ENCODE measurements at regions not wholly inside any gene's neighbourhood (a gene's known extent, or its start where the extent isn't known, plus 50 kb on each side); places are given as distances from the start of the nearest gene placed in this dataset.

DNA sequence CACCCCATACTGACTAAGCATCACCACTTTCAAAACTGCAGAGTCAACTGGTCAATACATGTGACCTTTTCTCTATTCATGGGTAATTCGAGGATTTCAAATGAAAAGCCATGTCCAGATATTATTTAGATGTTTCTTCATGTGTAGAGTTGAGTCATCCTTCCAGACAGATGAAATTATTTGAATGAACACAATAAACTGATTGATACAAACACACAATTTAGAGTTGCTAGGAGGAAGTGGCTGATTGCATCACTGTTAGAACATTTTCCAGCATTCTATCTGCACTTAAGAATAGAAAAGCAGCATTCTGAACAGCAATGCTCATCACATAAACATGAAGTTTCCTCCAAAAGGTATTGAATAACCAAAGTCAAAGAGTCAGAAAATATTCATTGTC is 273.5 kb upstream of the SOX5 start:
- intact Hi-C loops (cut with DNase I), result no loop called here
- ATAC-seq, result no peak
- Histone ChIP-seq H3K4me1 (ENCODE audit: control insufficient read depth, insufficient read depth, low read length) (no peaks in the 10 kb centered on the region), H3K27me3 (ENCODE audit: control insufficient read depth, insufficient read depth) (no peaks in the 10 kb centered on the region), H3K4me3 (ENCODE audit: low read length) (no peak overlapping the region), H3K9me3 (ENCODE audit: control insufficient read depth, low read length) (no peaks in the 10 kb centered on the region), H3K27ac (ENCODE audit: low read length) (no peak overlapping the region)
- WGBS, result 75% methylated on average over 1 of the region's 1 CpG
- DNase-seq, result no peak

DNA sequence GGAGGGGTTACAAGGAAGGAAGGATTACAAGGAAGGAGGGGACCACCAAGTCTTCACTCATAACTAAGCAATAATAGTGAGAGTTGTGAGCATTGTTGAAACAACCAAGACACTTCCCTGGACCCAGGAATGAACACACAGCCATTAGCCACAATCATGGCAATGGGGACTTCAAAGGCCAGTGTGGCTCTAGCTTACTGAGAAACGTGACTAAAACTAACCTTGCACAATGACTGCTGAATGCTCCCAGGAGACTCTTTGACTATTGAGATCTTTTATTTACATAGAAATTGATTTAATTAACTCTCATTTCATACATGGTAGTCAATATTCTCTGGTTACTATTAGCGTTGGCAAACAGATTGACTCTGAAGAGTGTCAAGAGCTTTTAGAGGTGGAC is 263.0 kb upstream of the SOX5 start:
- WGBS, result 84% methylated on average over 2 of the region's 2 CpGs
- intact Hi-C loops (cut with DNase I), result no loop called here

DNA sequence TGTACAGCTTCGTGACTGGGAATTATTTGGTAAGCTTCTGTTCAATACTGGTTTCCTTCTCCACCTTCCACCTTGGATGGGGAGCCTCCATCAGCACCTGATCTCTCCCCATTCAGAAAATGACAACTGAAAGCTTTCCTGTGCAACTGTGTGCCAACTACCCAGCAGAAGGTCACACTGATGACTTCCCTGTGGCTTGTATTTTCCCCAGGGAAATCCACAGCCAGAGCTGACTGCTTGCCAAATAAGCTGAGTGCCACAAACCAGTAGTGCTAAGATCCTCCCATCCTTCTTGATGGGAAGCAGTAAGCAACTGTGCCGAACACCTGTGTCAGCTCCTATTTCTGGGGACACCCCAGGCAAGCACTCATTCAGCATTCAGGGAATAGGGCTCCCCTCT is 257.2 kb upstream of the SOX5 start:
- 60% methylated on average over 2 of the region's 2 CpGs for WGBS
- DNase-seq, result peak in 1 of 3 donors; percentile 41
- Histone ChIP-seq H3K4me3 (ENCODE audit: low read length) (no peak overlapping the region), H3K9me3 (ENCODE audit: control insufficient read depth, low read length) (no peaks in the 10 kb centered on the region), H3K27ac (ENCODE audit: low read length) (no peak overlapping the region), H3K27me3 (ENCODE audit: control insufficient read depth, insufficient read depth) (no peaks in the 10 kb centered on the region), H3K4me1 (ENCODE audit: control insufficient read depth, insufficient read depth, low read length) (no peaks in the 10 kb centered on the region)
- intact Hi-C loops (cut with DNase I), result no loop called here
- ATAC-seq, result no peak

More for the DNA sequence above, 263.0 kb upstream of the SOX5 start:
- H3K27ac ChIP-seq (ENCODE audit: low read length), result no peak overlapping the region
- no peaks in the 10 kb centered on the region for H3K4me1 ChIP-seq (ENCODE audit: control insufficient read depth, insufficient read depth, low read length)
- ATAC-seq (no peak), DNase-seq (no peak)
- no peak overlapping the region for H3K4me3 ChIP-seq (ENCODE audit: low read length)
- H3K9me3 ChIP-seq (ENCODE audit: control insufficient read depth, low read length), result no peaks in the 10 kb centered on the region
- no peaks in the 10 kb centered on the region for H3K27me3 ChIP-seq (ENCODE audit: control insufficient read depth, insufficient read depth)

DNA sequence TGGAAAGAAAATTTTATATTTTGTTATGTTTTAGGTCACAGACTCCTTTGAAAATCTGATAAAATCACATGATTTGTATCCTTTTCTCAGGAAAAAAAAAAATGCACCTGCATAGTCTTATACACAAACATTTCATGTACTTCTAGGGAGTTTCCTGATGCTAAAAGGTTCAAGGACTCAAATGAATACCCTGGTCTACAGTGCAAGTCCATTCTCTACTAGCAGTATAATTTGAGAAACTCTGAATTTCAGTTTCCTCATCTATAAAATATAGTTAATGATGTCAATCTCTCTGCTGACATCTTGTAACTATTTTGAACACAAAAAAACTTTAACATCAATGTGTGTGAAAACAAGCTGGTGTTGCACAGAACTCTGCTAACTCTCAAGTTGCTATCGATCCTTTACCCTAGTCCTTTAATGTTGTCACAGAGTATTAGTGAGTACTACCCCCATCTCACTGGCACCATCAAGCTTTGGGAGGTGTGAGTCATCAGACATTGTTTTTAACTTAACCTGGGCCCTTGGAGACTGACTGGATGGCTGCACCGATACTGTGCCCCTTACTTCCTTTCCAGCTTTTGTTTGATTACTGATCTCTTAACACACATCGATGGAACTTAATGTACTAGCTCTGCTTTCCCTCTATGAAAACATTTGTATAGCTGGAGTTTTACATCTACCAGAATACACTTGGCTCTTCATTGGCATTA is 251.9 kb upstream of the SOX5 start:
- Histone ChIP-seq H3K4me3 (ENCODE audit: low read length) (no peak overlapping the region), H3K4me1 (ENCODE audit: control insufficient read depth, insufficient read depth, low read length) (peaks cover 1% of the 10 kb centered on the region), H3K9me3 (ENCODE audit: control insufficient read depth, low read length) (no peaks in the 10 kb centered on the region), H3K27ac (ENCODE audit: low read length) (no peak overlapping the region), H3K27me3 (ENCODE audit: control insufficient read depth, insufficient read depth) (no peaks in the 10 kb centered on the region)
- intact Hi-C loops (cut with DNase I), result no loop called here
- DNase-seq (no peak), ATAC-seq (no peak)
- 77% methylated on average over 3 of the region's 3 CpGs for WGBS

GRCh38 chr12:24200010-24200409 is 250.5 kb upstream of the SOX5 start:
- no peak for ATAC-seq
- intact Hi-C loops (cut with DNase I), result no loop called here
- no peak for DNase-seq
- Histone ChIP-seq H3K4me3 (ENCODE audit: low read length) (no peak overlapping the region), H3K27ac (ENCODE audit: low read length) (no peak overlapping the region), H3K4me1 (ENCODE audit: control insufficient read depth, insufficient read depth, low read length) (peaks cover 1% of the 10 kb centered on the region), H3K9me3 (ENCODE audit: control insufficient read depth, low read length) (no peaks in the 10 kb centered on the region), H3K27me3 (ENCODE audit: control insufficient read depth, insufficient read depth) (no peaks in the 10 kb centered on the region)

DNA sequence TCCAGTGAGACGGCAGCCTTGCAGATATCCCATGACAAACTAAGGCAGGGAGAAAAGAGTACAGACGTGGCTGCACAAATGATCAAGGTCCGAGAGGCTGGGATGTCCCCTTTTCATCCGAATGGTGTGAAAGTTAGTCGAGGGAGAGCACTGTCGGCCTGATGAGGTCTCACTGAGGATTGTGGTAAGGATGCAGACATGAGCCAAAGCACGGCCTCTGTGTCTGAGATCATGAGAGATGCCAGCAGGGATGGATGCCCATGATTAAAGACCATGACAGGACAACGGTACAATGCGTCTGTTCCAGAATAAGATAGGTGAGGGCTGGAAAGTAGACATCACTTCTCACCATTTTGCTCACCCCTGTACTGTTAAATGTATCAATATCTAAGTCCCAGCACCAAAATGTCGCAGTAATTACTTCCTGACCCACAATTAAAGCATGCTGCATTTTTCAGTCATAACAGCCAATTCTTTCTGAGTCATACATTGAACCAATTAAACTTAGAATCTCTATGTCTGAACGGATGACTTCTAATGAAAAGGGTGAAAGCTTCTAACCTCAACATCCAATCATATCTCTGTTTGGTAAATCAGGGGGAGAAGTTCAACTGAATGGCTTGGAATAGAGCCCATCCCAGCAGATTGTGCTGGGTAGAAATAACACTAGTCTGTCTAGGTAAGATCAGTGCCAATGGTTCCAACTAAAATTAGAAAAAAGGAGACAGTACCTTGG is 249.6 kb upstream of the SOX5 start:
- no peaks in the 10 kb centered on the region for H3K9me3 ChIP-seq (ENCODE audit: control insufficient read depth, low read length)
- no peak for ATAC-seq
- H3K4me3 ChIP-seq (ENCODE audit: low read length), result no peak overlapping the region
- H3K27me3 ChIP-seq (ENCODE audit: control insufficient read depth, insufficient read depth), result no peaks in the 10 kb centered on the region
- H3K27ac ChIP-seq (ENCODE audit: low read length), result no peak overlapping the region
- intact Hi-C loops (cut with DNase I), result no loop called here
- WGBS, result 76% methylated on average over 11 of the region's 11 CpGs
- peak in 1 of 3 donors; percentile 28 for DNase-seq
- peaks cover 1% of the 10 kb centered on the region for H3K4me1 ChIP-seq (ENCODE audit: control insufficient read depth, insufficient read depth, low read length)

DNA sequence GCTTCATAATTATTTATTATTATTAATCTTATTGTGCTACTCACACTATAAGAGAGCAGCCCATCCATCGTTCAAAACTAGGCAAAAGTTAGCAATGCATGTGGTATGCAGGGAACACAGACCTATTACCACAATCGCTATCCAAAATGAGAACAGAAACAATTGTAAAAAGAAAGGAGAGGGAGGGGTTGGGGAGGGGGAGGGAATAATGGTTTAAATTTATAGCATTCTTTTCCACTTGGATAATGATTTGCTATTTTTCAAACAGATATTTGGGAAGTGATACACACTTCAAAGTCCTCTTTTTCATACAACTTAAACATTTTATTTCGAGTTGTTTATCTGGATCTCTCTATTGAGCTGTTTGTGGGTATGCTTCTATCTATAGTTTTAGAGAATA is 248.6 kb upstream of the SOX5 start:
- H3K27ac ChIP-seq (ENCODE audit: low read length), result no peak overlapping the region
- H3K4me1 ChIP-seq (ENCODE audit: control insufficient read depth, insufficient read depth, low read length), result peaks cover 1% of the 10 kb centered on the region
- no peak for ATAC-seq
- DNase-seq, result no peak
- no peaks in the 10 kb centered on the region for H3K9me3 ChIP-seq (ENCODE audit: control insufficient read depth, low read length)
- no peaks in the 10 kb centered on the region for H3K27me3 ChIP-seq (ENCODE audit: control insufficient read depth, insufficient read depth)
- intact Hi-C loops (cut with DNase I), result no loop called here
- H3K4me3 ChIP-seq (ENCODE audit: low read length), result no peak overlapping the region
- WGBS, result 73% methylated on average over 3 of the region's 3 CpGs

DNA sequence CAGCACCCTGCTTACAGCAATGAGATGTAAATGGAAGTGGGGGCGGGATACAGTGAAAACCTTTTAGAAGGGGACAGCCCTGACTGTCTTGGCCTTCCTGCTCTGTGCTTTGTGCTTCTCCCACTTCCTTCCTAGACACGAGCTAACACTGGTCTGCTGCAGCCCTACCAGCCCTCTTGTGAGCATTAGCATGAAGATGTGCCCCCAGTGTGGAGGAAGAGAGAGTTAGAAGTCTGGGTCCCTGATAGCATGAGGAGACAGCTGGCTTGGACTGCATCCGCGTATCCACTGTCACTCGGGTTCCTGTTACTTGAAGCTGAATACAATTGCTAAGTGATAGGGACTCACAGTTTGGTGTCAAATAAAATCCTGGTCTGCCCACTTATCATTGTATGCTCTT is 248.1 kb upstream of the SOX5 start:
- DNase-seq, result no peak

GRCh38 chr12:24195063-24195462 is 245.6 kb upstream of the SOX5 start:
- DNase-seq, result no peak
- no peaks in the 10 kb centered on the region for H3K27me3 ChIP-seq (ENCODE audit: control insufficient read depth, insufficient read depth)
- no peak overlapping the region for H3K27ac ChIP-seq (ENCODE audit: low read length)
- H3K4me3 ChIP-seq (ENCODE audit: low read length), result no peak overlapping the region
- intact Hi-C loops (cut with DNase I), result no loop called here
- 91% methylated on average over 4 of the region's 4 CpGs for WGBS
- H3K9me3 ChIP-seq (ENCODE audit: control insufficient read depth, low read length), result no peaks in the 10 kb centered on the region
- no peak for ATAC-seq
- peaks cover 1% of the 10 kb centered on the region for H3K4me1 ChIP-seq (ENCODE audit: control insufficient read depth, insufficient read depth, low read length)

More for the DNA sequence above, 248.1 kb upstream of the SOX5 start:
- intact Hi-C loops (cut with DNase I), result no loop called here
- Histone ChIP-seq H3K9me3 (ENCODE audit: control insufficient read depth, low read length) (no peaks in the 10 kb centered on the region), H3K4me3 (ENCODE audit: low read length) (no peak overlapping the region), H3K27ac (ENCODE audit: low read length) (no peak overlapping the region), H3K27me3 (ENCODE audit: control insufficient read depth, insufficient read depth) (no peaks in the 10 kb centered on the region), H3K4me1 (ENCODE audit: control insufficient read depth, insufficient read depth, low read length) (peaks cover 1% of the 10 kb centered on the region)
- 45% methylated on average over 5 of the region's 5 CpGs for WGBS
- peak in 1 of 2 donors; percentile 40 for ATAC-seq

DNA sequence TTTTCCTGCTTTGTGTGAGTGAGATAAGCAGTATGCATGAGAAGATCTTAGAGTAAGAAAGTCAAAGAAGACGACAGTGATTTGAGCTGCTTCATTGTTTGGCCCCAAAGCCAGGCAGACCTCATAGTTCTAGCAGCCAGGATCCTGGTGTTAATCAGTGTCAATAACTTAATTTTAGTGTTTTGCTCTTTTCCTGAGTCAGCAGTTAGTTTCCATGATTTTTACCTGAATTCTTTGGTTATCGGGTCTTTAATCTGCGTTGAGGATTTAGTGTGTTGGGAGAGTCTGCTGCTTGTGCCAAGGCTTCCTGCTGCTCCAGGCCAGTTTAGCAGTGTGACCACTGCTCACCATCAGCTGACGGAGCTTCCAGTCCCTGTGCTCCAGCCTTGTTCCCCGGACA is 241.6 kb upstream of the SOX5 start:
- Histone ChIP-seq H3K4me1 (ENCODE audit: control insufficient read depth, insufficient read depth, low read length) (no peaks in the 10 kb centered on the region), H3K27me3 (ENCODE audit: control insufficient read depth, insufficient read depth) (no peaks in the 10 kb centered on the region), H3K4me3 (ENCODE audit: low read length) (no peak overlapping the region), H3K9me3 (ENCODE audit: control insufficient read depth, low read length) (no peaks in the 10 kb centered on the region), H3K27ac (ENCODE audit: low read length) (no peak overlapping the region)
- no peak for ATAC-seq
- DNase-seq, result no peak
- intact Hi-C loops (cut with DNase I), result no loop called here
- WGBS, result 95% methylated on average over 5 of the region's 5 CpGs

DNA sequence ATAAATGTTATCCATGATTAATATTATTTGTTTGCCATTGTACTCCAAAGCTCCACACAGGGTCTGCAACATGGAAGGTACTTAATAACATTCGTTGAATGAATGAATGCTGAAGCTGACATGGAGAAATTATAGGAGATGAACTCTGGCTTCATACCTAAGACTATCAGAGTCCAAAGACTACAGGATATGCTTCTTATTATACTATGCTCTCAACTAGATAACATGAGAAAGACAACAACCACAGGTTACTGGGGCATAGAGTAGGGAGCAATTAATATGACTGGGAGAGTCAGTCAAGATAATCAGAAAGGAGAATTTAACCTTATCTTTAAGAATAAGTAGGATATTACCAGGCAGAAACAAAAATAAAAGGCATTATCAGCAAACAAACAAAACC is 236.3 kb upstream of the SOX5 start:
- WGBS, result 91% methylated on average over 1 of the region's 1 CpG
- ATAC-seq (no peak), DNase-seq (no peak)
- H3K9me3 ChIP-seq (ENCODE audit: control insufficient read depth, low read length), result no peaks in the 10 kb centered on the region
- H3K27me3 ChIP-seq (ENCODE audit: control insufficient read depth, insufficient read depth), result no peaks in the 10 kb centered on the region
- no peak overlapping the region for H3K27ac ChIP-seq (ENCODE audit: low read length)
- H3K4me3 ChIP-seq (ENCODE audit: low read length), result no peak overlapping the region
- intact Hi-C loops (cut with DNase I), result no loop called here
- no peaks in the 10 kb centered on the region for H3K4me1 ChIP-seq (ENCODE audit: control insufficient read depth, insufficient read depth, low read length)
